GM12892 (cell line): ENCODE measurements at regions not wholly inside any gene's neighbourhood (a gene's known extent, or its start where the extent isn't known, plus 50 kb on each side); places are given as distances from the start of the nearest gene placed in this dataset.

Experiments
- POLR2A ChIP-seq: IDR thresholded peaks from 2 replicates; pipeline ENCODE4 v1.6.1; 2011; ENCODE audit warnings: low read depth, low read length, control low read depth
- POLR2AphosphoS5 ChIP-seq: IDR thresholded peaks from 2 replicates; pipeline ENCODE4 v1.6.1; 2011; ENCODE audit warnings: low read depth, low read length, control low read depth

- TF ChIP-seq POLR2A (no peak), POLR2AphosphoS5 (no peak)
Observed at GRCh38 chr10:131758062-131758938, 142.5 kb upstream of the PPP2R2D start.
